GM13976 (cell line): ENCODE measurements at regions not wholly inside any gene's neighbourhood (a gene's known extent, or its start where the extent isn't known, plus 50 kb on each side); places are given as distances from the start of the nearest gene placed in this dataset.

ENCODE experiments used
- DNase-seq: peaks from one replicate; pipeline ENCODE4 v3.0.0; 2012; ENCODE audit warnings: low spot score
- in situ Hi-C: fragments of 300-500 bp; cut with MboI; formaldehyde crosslinking; loops from one replicate; pipeline ENCODE4 v1.12.0; 2022; ENCODE audit warnings: low sequenced_read_pairs, mixed read lengths, inconsistent platforms; ENCODE audit not compliant: unreplicated experiment
- TF ChIP-seq, protein P1 (sequence below): IDR thresholded peaks from 2 replicates; pipeline ENCODE4 v1.5.1; 2012; ENCODE audit warnings: borderline replicate concordance, mild to moderate bottlenecking; ENCODE audit not compliant: insufficient read depth; ENCODE audit errors: extremely low read depth, missing control alignments, control extremely low read depth

DNA sequence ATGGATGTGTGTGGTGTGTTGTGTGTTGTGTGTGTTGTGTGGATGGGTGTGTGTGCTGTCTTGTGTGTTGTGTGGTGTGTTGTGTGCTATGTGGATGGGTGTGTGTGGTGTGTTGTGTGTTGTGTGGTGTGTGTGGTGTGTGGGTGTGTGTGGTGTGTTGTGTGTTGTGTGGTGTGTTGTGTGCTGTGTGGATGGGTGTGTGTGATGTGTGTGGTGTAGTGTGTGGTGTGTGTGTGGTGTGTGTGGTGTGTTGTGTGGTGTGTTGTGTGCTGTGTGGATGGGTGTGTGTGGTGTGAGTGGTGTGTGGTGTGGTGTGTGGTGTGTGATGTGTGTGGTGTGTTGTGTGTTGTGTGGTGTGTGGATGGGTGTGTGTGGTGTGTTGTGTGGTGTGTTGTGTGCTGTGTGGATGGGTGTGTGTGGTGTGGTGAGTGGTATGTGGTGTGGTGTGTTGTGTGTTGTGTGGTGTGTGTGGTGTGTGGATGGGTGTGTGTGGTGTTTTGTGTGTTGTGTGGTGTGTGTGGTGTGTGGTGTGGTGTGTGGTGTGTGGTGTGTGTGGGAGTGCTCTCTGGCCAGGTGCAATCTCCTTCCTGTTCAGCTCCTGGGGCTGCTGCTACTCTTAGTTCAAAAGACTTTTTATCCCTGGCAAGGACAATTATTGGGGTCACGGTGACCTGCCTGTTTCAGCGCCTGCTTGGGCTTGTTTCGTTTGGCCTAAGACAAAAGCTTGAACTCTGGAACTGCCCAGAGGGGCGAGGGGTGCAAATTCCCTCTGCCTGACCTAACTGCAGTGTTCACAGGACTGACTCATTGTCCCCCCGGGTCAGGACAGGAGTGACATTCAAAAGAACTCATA, 101.1 kb downstream of the UBIAD1 start:
- in situ Hi-C loops: no loop called here
- TF ChIP-seq, protein P1, sequence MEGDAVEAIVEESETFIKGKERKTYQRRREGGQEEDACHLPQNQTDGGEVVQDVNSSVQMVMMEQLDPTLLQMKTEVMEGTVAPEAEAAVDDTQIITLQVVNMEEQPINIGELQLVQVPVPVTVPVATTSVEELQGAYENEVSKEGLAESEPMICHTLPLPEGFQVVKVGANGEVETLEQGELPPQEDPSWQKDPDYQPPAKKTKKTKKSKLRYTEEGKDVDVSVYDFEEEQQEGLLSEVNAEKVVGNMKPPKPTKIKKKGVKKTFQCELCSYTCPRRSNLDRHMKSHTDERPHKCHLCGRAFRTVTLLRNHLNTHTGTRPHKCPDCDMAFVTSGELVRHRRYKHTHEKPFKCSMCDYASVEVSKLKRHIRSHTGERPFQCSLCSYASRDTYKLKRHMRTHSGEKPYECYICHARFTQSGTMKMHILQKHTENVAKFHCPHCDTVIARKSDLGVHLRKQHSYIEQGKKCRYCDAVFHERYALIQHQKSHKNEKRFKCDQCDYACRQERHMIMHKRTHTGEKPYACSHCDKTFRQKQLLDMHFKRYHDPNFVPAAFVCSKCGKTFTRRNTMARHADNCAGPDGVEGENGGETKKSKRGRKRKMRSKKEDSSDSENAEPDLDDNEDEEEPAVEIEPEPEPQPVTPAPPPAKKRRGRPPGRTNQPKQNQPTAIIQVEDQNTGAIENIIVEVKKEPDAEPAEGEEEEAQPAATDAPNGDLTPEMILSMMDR: no peak
- no peak for DNase-seq

DNA sequence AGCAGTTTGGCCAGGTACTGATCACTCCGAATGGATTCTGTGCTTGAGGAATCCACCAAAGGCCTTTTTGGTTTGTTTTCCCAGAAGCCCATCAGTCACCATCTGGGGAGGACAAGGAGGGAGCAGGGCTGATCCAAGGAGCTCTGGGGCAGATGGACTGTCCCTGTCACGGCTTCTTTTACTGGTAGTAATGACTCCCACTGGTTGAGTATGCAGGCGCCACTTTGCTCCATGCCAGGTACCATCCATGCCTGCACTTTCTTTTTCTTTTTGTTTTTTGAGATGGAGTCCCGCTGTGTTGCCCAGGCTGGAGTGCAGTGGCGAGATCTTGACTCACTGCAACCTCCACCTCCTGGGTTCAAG, 101.7 kb downstream of the UBIAD1 start:
- in situ Hi-C loops: no loop called here
- TF ChIP-seq, protein P1: no peak
- no peak for DNase-seq

DNA sequence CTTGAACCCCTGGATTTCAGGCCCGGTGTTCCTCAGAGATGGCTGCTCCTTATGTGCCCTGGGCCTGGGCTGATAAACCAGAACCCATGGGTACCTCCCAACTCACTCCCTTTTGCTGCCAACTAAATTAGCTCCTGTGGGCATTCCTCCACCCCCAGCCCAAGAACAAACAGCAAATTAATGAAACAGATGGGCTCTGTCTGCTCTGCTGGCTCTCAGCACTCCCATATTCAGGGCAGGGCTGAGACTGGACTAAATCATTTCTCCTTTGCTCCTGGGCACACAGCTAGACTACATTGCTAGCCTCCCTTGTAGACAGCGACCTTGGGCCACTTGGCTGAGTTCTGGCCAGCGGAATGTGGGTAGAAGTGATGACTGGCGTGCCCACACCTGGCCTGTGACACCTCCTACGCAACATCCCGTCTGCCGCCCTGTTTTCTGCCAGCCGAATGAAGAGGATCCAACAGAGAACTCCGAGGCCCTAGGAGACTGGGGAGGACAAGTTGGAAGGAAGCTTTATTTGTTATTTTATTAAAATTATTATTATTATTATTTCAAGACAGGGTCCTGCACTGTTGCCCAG, 101.9 kb upstream of the DISP3 start:
- TF ChIP-seq, protein P1: no peak
- in situ Hi-C loops: no loop called here
- no peak for DNase-seq

DNA sequence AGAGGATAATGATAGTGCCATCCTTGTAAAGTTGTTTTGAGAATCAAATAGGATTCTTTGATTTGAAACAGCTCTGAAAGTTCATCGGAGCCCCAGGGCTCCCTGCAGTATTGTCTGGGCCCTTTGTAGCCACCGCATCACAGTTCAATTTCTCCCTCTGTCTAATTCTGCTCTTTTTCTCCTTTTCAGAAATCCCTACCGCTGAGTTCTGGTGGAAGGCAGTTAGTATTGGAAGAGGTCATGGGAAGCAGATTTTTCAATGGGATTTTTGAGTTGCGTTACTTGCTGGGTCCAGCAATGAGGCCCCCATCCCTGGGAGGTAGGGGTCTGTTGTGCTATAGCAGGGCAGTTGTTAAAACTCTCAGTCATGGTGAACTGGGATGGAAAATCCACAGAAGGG, 101.0 kb upstream of the DISP3 start:
- in situ Hi-C loops: no loop called here
- DNase-seq: no peak
- TF ChIP-seq, protein P1: no peak

DNA sequence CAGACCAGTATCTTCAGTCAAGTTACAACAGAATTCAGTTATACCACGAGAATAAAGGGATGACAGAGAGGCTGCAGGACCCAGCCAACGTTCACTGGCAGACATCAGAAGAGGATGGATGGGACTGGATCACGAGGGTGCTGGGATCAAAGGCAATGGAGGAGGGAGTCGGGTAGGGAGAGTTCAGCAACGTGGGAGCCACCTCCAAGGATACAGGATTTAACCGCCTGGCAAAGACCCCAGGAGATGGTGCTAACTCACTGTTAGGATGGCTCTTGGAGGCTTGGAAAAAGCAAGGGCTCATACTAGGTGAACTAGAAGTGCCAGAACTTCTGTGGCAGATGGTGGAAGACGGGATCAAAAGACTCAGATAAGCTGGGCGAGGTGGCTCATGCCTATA, 99.1 kb upstream of the DISP3 start:
- in situ Hi-C loops: no loop called here
- TF ChIP-seq, protein P1: no peak
- DNase-seq: no peak

DNA sequence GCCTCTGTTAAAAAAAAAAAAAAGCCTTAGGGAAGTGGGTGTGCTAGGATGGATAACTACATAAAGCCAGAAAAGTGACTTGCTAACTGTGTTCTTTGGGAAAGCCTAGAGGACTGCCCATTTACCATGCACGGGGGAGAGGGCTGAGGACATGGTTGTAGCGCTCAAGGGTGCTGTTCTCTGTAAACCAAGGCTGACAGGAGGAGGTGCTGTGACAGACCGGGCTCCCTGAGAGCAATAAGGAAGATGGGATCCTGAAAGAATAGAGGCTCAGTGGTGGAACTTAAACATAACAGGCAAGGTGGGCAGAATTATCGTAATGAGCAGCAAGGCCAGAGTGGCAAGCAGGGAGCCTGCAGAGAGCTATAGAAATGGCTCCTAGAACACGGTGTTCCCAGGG, 98.5 kb upstream of the DISP3 start:
- in situ Hi-C loops: no loop called here
- TF ChIP-seq, protein P1: no peak
- DNase-seq: no peak
